ENCODE measurements at regions not wholly inside any gene's neighbourhood (a gene's known extent, or its start where the extent isn't known, plus 50 kb on each side); places are given as distances from the start of the nearest gene placed in this dataset.
A peak's percentile ranks its signal among the peaks of the same experiment; 100 is the strongest.

GRCh38 chr11:76603202-76603601 lies 67.3 kb downstream of the LRRC32 start:
- Histone ChIP-seq H3K27ac (peak overlapping the region; percentile 23), H3K4me1 (no peaks in the 10 kb centered on the region), H3K27me3 (ENCODE audit: insufficient read depth in 3 of 3, low read length in 2 of 3) (no peaks in the 10 kb centered on the region), H3K36me3 (ENCODE audit: insufficient read depth in 1 of 2, low read depth in 1 of 2) (no peaks in the 10 kb centered on the region), H3K9me3 (no peaks in the 10 kb centered on the region), H3K4me3 (no peak overlapping the region)
- ATAC-seq (no peak), DNase-seq (no peak)
- TF ChIP-seq, protein P1, sequence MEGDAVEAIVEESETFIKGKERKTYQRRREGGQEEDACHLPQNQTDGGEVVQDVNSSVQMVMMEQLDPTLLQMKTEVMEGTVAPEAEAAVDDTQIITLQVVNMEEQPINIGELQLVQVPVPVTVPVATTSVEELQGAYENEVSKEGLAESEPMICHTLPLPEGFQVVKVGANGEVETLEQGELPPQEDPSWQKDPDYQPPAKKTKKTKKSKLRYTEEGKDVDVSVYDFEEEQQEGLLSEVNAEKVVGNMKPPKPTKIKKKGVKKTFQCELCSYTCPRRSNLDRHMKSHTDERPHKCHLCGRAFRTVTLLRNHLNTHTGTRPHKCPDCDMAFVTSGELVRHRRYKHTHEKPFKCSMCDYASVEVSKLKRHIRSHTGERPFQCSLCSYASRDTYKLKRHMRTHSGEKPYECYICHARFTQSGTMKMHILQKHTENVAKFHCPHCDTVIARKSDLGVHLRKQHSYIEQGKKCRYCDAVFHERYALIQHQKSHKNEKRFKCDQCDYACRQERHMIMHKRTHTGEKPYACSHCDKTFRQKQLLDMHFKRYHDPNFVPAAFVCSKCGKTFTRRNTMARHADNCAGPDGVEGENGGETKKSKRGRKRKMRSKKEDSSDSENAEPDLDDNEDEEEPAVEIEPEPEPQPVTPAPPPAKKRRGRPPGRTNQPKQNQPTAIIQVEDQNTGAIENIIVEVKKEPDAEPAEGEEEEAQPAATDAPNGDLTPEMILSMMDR (IDR thresholded peaks at IDR 0.05) = no peak
- intact Hi-C loops (cut with DNase I) = no loop called here
- 90 to 96% (median 95%) methylated on average over 4 of the region's 4 CpGs for WGBS, 3 donors
